ENCODE measurements at regions not wholly inside any gene's neighbourhood (a gene's known extent, or its start where the extent isn't known, plus 50 kb on each side); places are given as distances from the start of the nearest gene placed in this dataset.
A peak's percentile ranks its signal among the peaks of the same experiment; 100 is the strongest.

DNA sequence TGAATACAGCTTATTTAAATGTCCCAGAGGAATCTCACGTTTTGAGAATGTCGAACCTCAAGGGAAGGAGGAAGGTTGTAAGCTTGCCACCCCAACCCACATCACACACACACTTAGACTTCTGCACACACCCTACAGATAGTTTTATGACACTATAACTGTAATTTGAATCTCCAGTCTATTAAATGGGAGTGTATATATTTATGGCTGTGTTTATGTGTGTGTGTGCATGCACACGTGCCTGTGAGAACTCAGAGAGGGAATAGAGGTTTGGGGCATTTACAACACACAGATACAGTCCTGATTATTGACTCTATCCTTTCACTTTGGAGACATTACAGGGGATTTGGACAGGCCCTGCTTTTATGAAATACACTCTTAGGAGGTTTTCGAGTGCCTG lies 171.5 kb upstream of the MAF start:
- H3K27me3 ChIP-seq = no peaks in the 10 kb centered on the region
- no peak overlapping the region for H3K4me3 ChIP-seq
- peaks cover 0 to 46% (median 40%) of the 10 kb centered on the region in 4 donors for H3K4me1 ChIP-seq
- WGBS, 2 donors = 13 to 54% methylated on average over 4 of the region's 4 CpGs
- peak overlapping the region in 2 of 4 donors; percentile 43 to 49 for H3K27ac ChIP-seq
- TF ChIP-seq, protein P1, sequence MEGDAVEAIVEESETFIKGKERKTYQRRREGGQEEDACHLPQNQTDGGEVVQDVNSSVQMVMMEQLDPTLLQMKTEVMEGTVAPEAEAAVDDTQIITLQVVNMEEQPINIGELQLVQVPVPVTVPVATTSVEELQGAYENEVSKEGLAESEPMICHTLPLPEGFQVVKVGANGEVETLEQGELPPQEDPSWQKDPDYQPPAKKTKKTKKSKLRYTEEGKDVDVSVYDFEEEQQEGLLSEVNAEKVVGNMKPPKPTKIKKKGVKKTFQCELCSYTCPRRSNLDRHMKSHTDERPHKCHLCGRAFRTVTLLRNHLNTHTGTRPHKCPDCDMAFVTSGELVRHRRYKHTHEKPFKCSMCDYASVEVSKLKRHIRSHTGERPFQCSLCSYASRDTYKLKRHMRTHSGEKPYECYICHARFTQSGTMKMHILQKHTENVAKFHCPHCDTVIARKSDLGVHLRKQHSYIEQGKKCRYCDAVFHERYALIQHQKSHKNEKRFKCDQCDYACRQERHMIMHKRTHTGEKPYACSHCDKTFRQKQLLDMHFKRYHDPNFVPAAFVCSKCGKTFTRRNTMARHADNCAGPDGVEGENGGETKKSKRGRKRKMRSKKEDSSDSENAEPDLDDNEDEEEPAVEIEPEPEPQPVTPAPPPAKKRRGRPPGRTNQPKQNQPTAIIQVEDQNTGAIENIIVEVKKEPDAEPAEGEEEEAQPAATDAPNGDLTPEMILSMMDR (IDR thresholded peaks at IDR 0.05) = no peak
- no peak for TF ChIP-seq POLR2AphosphoS5 (IDR thresholded peaks at IDR 0.05)
- TF ChIP-seq POLR2A (IDR thresholded peaks at IDR 0.05) = no peak
- no peak for TF ChIP-seq EP300 (IDR thresholded peaks at IDR 0.05)
- no peak for DNase-seq
- no peaks in the 10 kb centered on the region for H3K36me3 ChIP-seq
- H3K9me3 ChIP-seq = no peaks in the 10 kb centered on the region
- intact Hi-C loops (cut with DNase I) = no loop called here

DNA sequence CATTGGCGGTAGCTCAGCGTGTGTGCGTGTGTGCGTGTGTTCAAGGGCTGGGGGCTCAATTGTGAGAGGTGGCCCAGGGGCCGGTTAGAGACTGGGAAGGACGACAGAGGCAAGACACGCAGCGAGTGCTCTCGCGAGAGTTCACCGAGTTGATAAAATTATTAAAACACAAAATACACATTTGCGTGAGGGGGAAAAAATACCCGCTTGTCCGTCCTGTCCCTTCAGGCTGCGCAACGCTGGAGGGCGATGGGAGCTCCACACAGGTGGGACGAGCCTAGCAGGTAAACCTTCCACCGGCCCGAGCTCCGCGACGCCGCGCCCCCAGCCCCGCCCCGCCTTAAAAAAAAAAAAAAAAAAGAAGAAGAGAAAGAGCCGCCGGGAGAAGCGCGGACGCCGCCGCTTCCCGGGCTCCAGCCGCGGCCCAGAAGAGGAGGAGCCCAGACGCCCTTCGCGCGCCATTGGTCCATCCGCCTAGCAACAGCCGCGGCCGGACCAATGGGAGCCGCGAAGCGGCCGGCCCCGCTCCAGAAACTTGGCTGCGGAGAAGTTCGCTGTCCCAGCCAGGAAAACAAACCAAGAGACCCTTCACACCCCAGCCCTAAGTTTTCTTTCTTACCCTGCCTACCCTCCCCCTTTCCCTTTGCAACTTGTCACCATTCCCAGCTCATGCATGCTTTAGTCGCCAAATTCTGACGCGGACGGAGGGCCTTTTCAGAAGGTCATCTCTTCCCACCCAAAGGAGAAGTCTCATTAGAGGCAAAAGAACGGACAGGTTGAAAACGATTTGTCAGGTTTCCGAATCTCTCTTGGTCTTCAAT lies 169.9 kb upstream of the MAF start:
- TF ChIP-seq POLR2A (IDR thresholded peaks at IDR 0.05) (no peak), EP300 (IDR thresholded peaks at IDR 0.05) (no peak), POLR2AphosphoS5 (IDR thresholded peaks at IDR 0.05) (no peak)
- TF ChIP-seq, protein P1 (IDR thresholded peaks at IDR 0.05) = no peak
- intact Hi-C loops (cut with DNase I) = no loop called here
- Histone ChIP-seq H3K36me3 (no peaks in the 10 kb centered on the region), H3K9me3 (no peaks in the 10 kb centered on the region), H3K4me1 (peaks cover 0 to 51% (median 40%) of the 10 kb centered on the region in 4 donors), H3K27ac (peak overlapping the region; percentile 80 to 86 (median 83)), H3K27me3 (no peaks in the 10 kb centered on the region), H3K4me3 (peak overlapping the region; percentile 47 to 59 (median 53))
- DNase-seq = peak; percentile 96
- WGBS, 2 donors = 1 to 2% methylated on average over 59 of the region's 59 CpGs

DNA sequence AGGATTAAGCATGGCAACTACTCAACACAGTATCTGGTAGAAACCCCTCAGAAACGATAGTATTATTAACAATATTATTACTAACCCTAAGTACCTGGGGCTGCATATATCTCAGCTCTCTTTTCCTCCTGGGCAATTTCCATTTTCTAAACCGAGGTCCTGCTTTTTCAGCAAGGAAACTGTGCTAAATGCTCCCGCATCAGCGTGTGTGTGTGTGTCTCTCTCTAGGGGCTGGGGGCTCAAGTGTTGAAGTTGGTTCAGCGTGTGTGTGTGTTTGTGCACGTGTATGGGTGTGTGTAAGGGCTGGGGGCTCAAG lies 169.3 kb upstream of the MAF start:
- WGBS, 2 donors = 9 to 21% methylated on average over 6 of the region's 6 CpGs
- Histone ChIP-seq H3K4me1 (peaks cover 0 to 51% (median 40%) of the 10 kb centered on the region in 4 donors), H3K4me3 (peak overlapping the region; percentile 47 to 59 (median 53)), H3K27me3 (no peaks in the 10 kb centered on the region), H3K27ac (peak overlapping the region; percentile 80 to 86 (median 83)), H3K36me3 (no peaks in the 10 kb centered on the region), H3K9me3 (no peaks in the 10 kb centered on the region)
- TF ChIP-seq POLR2AphosphoS5 (IDR thresholded peaks at IDR 0.05) (no peak), EP300 (IDR thresholded peaks at IDR 0.05) (no peak), POLR2A (IDR thresholded peaks at IDR 0.05) (no peak)
- TF ChIP-seq, protein P1 (IDR thresholded peaks at IDR 0.05) = no peak
- DNase-seq = no peak
- intact Hi-C loops (cut with DNase I) = loop anchor here (2.0 to 5.0 kb wide), 4 partner anchors 72 to 287 kb away; partner anchors contain the start of gene MAF

DNA sequence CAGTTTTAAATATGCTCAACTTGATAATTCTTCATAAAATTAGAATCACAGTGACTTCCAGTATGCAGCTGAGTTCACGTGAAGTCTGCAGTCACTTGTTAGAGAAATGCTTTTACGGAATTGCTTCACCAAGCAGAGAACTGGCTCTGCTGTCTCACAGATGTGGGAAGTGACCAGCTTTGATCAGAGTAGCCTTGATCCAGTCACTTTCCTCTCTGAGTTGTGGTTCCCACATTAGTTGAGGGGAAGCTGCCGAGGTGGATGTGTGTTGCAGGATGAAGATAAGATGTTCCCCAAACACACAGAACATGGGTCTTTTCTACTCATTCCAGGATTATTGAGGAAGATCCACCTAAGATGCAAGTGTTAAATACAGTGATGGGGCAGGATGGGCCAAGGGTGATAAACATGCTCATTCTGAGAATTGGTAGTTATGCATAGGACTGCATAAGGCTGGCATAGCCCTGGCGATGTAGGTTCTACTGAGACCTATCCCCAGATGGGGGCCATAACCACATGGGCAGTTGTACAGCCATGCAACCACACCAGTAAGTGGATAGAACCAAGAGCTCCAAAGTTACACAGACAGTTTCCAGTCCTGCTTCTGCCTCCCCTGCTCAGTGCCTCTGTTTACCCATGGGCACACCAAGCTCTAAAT lies 168.9 kb upstream of the MAF start:
- no peaks in the 10 kb centered on the region for H3K9me3 ChIP-seq
- no peak for DNase-seq
- intact Hi-C loops (cut with DNase I) = loop anchor here (2.0 to 5.0 kb wide), 4 partner anchors 73 to 288 kb away; partner anchors contain the start of gene MAF
- no peak for TF ChIP-seq EP300 (IDR thresholded peaks at IDR 0.05)
- H3K36me3 ChIP-seq = no peaks in the 10 kb centered on the region
- H3K27me3 ChIP-seq = no peaks in the 10 kb centered on the region
- no peak overlapping the region for H3K4me3 ChIP-seq
- WGBS, 2 donors = 76 to 84% methylated on average over 4 of the region's 4 CpGs
- H3K27ac ChIP-seq = peak overlapping the region; percentile 80 to 86 (median 83)
- peaks cover 0 to 51% (median 40%) of the 10 kb centered on the region in 4 donors for H3K4me1 ChIP-seq

DNA sequence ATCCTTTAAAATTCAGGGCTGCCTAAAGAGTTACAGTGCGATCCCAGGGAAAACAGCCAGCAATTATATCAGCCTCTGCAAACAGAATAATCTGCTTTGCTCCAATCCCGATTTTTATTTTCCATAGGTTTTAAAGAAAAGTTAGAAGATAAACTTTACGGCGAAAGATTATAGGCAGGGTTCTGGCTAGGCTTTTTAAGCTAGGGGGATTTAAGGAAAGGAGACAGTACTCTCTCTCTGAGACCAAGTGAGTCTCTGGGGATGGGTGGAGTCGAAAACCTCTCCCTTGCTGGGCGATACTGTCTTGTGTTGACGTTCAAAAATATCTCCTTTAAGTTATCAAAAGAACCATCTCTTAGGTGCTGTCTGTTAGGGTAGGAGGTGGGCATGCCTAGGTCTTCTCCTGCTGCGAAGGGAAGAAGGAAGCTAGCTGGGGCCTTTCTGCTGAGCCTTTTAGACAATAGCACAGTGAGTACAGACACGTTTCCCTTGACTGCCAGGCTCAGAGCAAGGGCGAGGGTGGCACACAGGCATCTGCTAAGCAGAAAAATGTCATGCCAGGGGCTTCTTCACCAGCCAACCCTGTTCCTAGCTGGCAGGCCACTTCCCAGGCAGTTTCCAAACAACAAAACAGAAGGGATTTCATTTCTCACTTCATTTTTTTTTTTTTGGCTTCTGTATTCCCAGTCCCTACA lies 167.9 kb upstream of the MAF start:
- Histone ChIP-seq H3K9me3 (no peaks in the 10 kb centered on the region), H3K36me3 (no peaks in the 10 kb centered on the region), H3K27me3 (no peaks in the 10 kb centered on the region), H3K27ac (peak overlapping the region; percentile 80 to 86 (median 83)), H3K4me3 (peak overlapping the region; percentile 1 to 44 (median 36)), H3K4me1 (peaks cover 0 to 51% (median 40%) of the 10 kb centered on the region in 4 donors)
- WGBS, 2 donors = 9 to 33% methylated on average over 10 of the region's 10 CpGs
- no peak for DNase-seq
- intact Hi-C loops (cut with DNase I) = loop anchor here (2.0 to 5.0 kb wide), 4 partner anchors 74 to 289 kb away; partner anchors contain the start of gene MAF
- TF ChIP-seq POLR2A (IDR thresholded peaks at IDR 0.05) (no peak), EP300 (IDR thresholded peaks at IDR 0.05) (no peak)
